GM06990 (cell line): ENCODE measurements at regions not wholly inside any gene's neighbourhood (a gene's known extent, or its start where the extent isn't known, plus 50 kb on each side); places are given as distances from the start of the nearest gene placed in this dataset.
"Not testable (repeated sequence)": the region's sequence is repeated elsewhere in the genome, so short reads cannot be mapped to it uniquely, and the experiment has no call there.

Experiments
- DNase-seq: peaks from one replicate; pipeline ENCODE4 v3.0.0-alpha.2; 2011; ENCODE audit not compliant: insufficient read length; ENCODE audit errors: extremely low read depth
- H3K27me3 ChIP-seq: replicated peaks from 2 replicates; pipeline ENCODE4 v1.6.0; 2011; ENCODE audit warnings: low read length; ENCODE audit not compliant: control insufficient read depth, insufficient read depth
- H3K36me3 ChIP-seq: 2 replicates; pipeline ENCODE4 v1.5.1; 2011; ENCODE audit warnings: low read length; ENCODE audit not compliant: control insufficient read depth, insufficient read depth
- H3K4me3 ChIP-seq: replicated peaks from 2 replicates; pipeline ENCODE4 v1.5.1; 2011; ENCODE audit warnings: low read depth, mild to moderate bottlenecking, control low read depth, low read length
- TF ChIP-seq, protein P1 (sequence below): IDR thresholded peaks from 2 replicates; pipeline ENCODE4 v1.5.1; 2011; ENCODE audit warnings: low read length, control low read depth, mild to moderate bottlenecking, inconsistent platforms; ENCODE audit not compliant: insufficient read depth, poor library complexity, severe bottlenecking

DNA sequence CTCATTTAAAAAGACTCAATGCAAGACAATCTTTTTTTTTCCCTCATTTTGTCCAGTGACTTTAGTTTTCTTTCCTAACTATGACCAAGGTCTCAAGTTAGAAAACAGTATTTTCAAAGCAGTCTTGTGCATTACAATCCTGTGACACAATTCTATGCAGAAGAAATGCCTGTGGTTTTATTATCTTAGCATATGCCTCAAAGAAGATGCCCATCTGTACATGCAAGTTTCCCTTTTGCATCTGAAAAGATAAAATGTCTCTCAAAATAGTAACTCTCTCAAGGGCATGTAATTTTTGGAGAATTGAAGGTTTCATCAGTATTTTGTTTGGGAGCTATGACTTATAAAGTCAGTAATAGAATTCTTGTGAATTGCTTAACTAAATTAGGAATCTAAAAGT lies 292.0 kb upstream of the SUCLG2 start:
- H3K4me3 ChIP-seq = no peak overlapping the region
- TF ChIP-seq, protein P1, sequence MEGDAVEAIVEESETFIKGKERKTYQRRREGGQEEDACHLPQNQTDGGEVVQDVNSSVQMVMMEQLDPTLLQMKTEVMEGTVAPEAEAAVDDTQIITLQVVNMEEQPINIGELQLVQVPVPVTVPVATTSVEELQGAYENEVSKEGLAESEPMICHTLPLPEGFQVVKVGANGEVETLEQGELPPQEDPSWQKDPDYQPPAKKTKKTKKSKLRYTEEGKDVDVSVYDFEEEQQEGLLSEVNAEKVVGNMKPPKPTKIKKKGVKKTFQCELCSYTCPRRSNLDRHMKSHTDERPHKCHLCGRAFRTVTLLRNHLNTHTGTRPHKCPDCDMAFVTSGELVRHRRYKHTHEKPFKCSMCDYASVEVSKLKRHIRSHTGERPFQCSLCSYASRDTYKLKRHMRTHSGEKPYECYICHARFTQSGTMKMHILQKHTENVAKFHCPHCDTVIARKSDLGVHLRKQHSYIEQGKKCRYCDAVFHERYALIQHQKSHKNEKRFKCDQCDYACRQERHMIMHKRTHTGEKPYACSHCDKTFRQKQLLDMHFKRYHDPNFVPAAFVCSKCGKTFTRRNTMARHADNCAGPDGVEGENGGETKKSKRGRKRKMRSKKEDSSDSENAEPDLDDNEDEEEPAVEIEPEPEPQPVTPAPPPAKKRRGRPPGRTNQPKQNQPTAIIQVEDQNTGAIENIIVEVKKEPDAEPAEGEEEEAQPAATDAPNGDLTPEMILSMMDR = no peak
- no peaks in the 10 kb centered on the region for H3K27me3 ChIP-seq
- no peak for DNase-seq
- H3K36me3 ChIP-seq = no peaks in the 10 kb centered on the region

DNA sequence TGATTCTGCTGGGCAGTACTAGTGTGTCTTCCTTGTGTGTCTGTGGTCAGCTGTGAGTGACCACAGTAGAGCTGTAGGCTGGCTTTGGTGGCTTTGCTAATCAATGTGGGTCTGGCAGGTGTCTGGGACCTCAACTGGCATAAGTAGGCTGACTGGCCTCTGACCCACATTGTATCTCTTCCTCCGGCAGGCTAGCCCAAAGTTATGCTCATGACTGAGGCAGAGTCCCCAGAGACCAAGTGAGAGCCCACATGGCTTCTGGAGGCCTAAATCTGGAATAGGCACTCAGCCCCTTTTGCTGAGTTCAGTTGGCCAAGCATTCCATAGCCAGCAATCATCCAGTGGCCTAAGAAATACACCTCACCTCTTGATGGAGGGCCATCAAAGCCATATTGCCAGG lies 289.1 kb upstream of the SUCLG2 start:
- Histone ChIP-seq H3K36me3 (no peaks in the 10 kb centered on the region), H3K4me3 (no peak overlapping the region), H3K27me3 (no peaks in the 10 kb centered on the region)
- no peak for DNase-seq
- TF ChIP-seq, protein P1 = no peak

DNA sequence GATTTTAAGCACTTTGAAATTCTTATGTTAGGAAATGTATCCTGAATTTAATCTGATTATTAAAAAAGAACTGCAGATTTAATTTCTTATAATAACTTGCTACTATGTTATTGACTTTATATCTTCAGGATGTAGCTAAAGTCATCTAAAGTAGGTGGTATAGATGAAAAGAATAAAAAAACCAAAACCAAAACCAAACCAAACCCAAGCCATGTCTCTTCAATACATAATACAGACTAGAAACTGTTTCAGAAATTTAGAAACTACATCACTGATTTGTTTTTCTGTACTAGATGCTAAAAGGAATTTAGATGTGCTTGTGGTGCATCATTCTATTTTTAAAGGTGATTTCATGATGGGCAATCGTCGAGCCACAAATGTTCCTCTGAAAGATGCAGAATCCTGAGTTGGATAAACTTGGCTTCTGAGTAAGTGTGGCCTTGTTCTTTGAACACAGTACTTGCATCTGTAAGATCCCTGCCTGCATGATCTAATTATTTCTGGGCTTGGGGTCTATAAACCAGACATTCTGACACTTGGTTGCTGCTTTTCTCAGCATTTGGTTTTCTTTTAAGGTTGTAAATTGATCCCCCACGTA lies 287.1 kb upstream of the SUCLG2 start:
- Histone ChIP-seq H3K36me3 (no peaks in the 10 kb centered on the region), H3K27me3 (no peaks in the 10 kb centered on the region), H3K4me3 (no peak overlapping the region)
- DNase-seq = no peak
- TF ChIP-seq, protein P1 = no peak

DNA sequence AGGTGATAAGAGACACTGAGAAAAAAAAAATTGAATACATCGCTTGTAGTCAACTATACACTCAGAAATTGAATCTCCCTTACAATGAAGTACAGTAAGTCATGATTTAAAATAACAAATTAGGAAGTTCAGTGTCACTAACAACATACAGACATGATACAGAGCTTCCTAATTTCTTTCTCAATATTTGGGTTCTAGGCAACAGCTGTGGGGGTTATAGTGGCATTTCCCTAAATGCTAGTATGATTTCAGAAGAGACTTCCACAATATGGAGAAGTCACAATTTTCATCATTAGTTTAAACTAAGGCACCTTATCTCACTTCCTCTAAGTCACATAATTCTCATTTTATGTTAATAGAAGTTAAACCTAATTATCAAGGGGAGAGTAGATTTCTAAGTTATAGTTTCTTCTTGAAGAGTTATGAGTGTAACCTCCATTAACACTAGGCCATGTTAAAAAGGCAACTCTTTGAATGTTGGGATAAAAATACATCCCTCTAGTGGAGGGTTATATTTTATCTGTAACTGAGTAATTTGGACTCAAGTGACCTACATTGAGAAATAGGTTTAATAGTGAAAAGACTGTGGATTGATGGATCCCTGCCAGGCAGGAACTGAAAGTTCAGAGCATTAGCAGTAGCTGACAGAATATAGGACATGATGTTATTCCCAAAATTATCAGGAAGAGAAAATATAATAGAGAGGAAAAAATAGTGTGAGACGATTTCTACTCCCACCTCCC lies 286.0 kb upstream of the SUCLG2 start:
- DNase-seq = no peak
- TF ChIP-seq, protein P1 = no peak
- Histone ChIP-seq H3K27me3 (no peaks in the 10 kb centered on the region), H3K36me3 (no peaks in the 10 kb centered on the region), H3K4me3 (no peak overlapping the region)

DNA sequence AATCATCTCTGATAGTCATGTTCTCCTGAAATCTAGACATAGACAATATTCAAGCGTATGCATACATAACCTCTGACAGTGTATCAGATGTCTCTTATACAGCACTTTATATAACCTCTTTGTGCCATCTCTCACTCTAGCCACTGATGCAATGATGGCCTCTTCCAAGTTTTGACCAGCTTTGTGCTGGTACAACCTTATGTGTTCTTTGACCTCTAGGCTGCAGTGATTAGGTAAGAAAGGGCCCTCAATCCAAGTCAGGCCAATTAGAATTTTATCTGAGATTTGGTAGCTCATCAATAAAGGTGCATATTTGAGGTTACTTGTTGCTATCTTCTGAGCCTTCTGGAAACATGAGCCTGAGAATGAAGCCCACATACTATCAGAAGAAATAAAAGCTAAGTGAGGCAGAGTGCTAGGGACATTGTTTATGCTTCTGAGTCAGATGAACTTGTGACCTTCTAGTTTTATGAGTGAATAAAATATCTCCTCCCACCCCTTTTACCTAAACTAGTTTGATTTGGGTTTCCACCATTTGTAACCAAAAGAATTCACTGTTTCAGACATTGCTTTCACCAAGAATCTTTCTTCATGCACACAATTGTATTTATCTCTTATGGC lies 283.2 kb upstream of the SUCLG2 start:
- no peak for DNase-seq
- TF ChIP-seq, protein P1 = no peak
- Histone ChIP-seq H3K27me3 (no peaks in the 10 kb centered on the region), H3K4me3 (no peak overlapping the region), H3K36me3 (no peaks in the 10 kb centered on the region)

DNA sequence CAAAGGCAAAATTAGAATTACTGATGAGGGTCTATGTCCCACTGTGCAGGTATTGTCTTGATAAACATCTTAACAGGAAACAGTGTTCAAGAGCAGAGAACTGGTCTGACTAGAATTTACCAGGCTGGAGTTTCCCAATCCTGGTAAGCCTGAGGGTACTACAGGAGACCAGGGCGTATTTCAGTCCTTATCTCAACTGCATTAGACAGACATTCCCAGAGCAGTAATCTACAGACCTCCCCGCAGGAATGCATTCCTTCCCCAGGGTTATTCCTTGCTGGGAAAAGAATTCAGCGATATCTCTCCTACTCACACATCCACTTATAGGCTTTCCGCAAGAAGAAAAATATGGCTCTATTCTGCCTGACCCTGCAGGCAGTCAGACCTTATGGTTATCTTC lies 276.0 kb upstream of the SUCLG2 start:
- not testable (repeated sequence) for H3K27me3 ChIP-seq, H3K36me3 ChIP-seq, H3K4me3 ChIP-seq, DNase-seq
